ENCODE measurements at regions not wholly inside any gene's neighbourhood (a gene's known extent, or its start where the extent isn't known, plus 50 kb on each side); places are given as distances from the start of the nearest gene placed in this dataset.

- WGBS, 2 donors: 35 to 69% methylated on average over 2 of the region's 2 CpGs
- no peak for DNase-seq
- no peak overlapping the region for H3K27ac ChIP-seq
- H3K36me3 ChIP-seq: no peaks in the 10 kb centered on the region
- H3K4me3 ChIP-seq: no peak overlapping the region
- no peaks in the 10 kb centered on the region for H3K27me3 ChIP-seq
- intact Hi-C loops (cut with DNase I): no loop called here
- no peaks in the 10 kb centered on the region for H3K9me3 ChIP-seq
- no peak for TF ChIP-seq CTCF (IDR thresholded peaks at IDR 0.05)
- no peak for TF ChIP-seq POLR2A (IDR thresholded peaks at IDR 0.05)
- no peaks in the 10 kb centered on the region for H3K4me1 ChIP-seq
Measured at GRCh38 chr15:36126194-36126593, 453.2 kb upstream of the CDIN1 start.

- no peaks in the 10 kb centered on the region for H3K36me3 ChIP-seq
- no peaks in the 10 kb centered on the region for H3K27me3 ChIP-seq
- DNase-seq: no peak
- H3K4me1 ChIP-seq: no peaks in the 10 kb centered on the region
- intact Hi-C loops (cut with DNase I): no loop called here
- 57 to 65% methylated on average over 3 of the region's 3 CpGs for WGBS, 2 donors
- H3K4me3 ChIP-seq: no peak overlapping the region
- TF ChIP-seq POLR2A (IDR thresholded peaks at IDR 0.05): no peak
- no peaks in the 10 kb centered on the region for H3K9me3 ChIP-seq
- H3K27ac ChIP-seq: no peak overlapping the region
Measured at GRCh38 chr15:36130641-36131310, 448.6 kb upstream of the CDIN1 start.

GRCh38 chr15:36133742-36134141, 445.7 kb upstream of the CDIN1 start:
- Histone ChIP-seq H3K4me3 (no peak overlapping the region), H3K27me3 (no peaks in the 10 kb centered on the region), H3K9me3 (no peaks in the 10 kb centered on the region), H3K27ac (no peak overlapping the region), H3K36me3 (no peaks in the 10 kb centered on the region), H3K4me1 (no peaks in the 10 kb centered on the region)
- 21 to 44% methylated on average over 2 of the region's 2 CpGs for WGBS, 2 donors
- DNase-seq: no peak
- intact Hi-C loops (cut with DNase I): no loop called here
- TF ChIP-seq CTCF (IDR thresholded peaks at IDR 0.05) (no peak), POLR2A (IDR thresholded peaks at IDR 0.05) (no peak)

- H3K4me3 ChIP-seq: no peak overlapping the region
- no peak overlapping the region for H3K27ac ChIP-seq
- no peaks in the 10 kb centered on the region for H3K36me3 ChIP-seq
- no peaks in the 10 kb centered on the region for H3K27me3 ChIP-seq
- intact Hi-C loops (cut with DNase I): no loop called here
- WGBS, 2 donors: 73 to 80% methylated on average over 2 of the region's 2 CpGs
- no peak for DNase-seq
- no peak for TF ChIP-seq CTCF (IDR thresholded peaks at IDR 0.05)
- TF ChIP-seq POLR2A (IDR thresholded peaks at IDR 0.05): no peak
- H3K9me3 ChIP-seq: peaks cover 0 to 3% (median 0%) of the 10 kb centered on the region in 3 donors
- H3K4me1 ChIP-seq: no peaks in the 10 kb centered on the region
Measured at GRCh38 chr15:36136049-36136448, 443.4 kb upstream of the CDIN1 start.

- Histone ChIP-seq H3K4me3 (no peak overlapping the region), H3K27ac (no peak overlapping the region), H3K36me3 (no peaks in the 10 kb centered on the region), H3K9me3 (peaks cover 0 to 9% (median 0%) of the 10 kb centered on the region in 3 donors), H3K4me1 (peaks cover 0 to 6% (median 0%) of the 10 kb centered on the region in 3 donors), H3K27me3 (no peaks in the 10 kb centered on the region)
- DNase-seq: no peak
- intact Hi-C loops (cut with DNase I): no loop called here
- TF ChIP-seq POLR2A (IDR thresholded peaks at IDR 0.05) (no peak), CTCF (IDR thresholded peaks at IDR 0.05) (no peak)
Measured at GRCh38 chr15:36152936-36153335, 426.5 kb upstream of the CDIN1 start.

Measured in esophagus squamous epithelium (tissue), 5 donors.